HEK293T (cell line): ENCODE measurements at regions not wholly inside any gene's neighbourhood (a gene's known extent, or its start where the extent isn't known, plus 50 kb on each side); places are given as distances from the start of the nearest gene placed in this dataset.

ENCODE experiments used
- BHLHE40 ChIP-seq: fragments of 450-650 bp; IDR thresholded peaks from 2 replicates; pipeline ENCODE4 v1.6.1; 2016; ENCODE audit warnings: mild to moderate bottlenecking, moderate library complexity, borderline replicate concordance
- ELF4 ChIP-seq: fragments of 450-650 bp; IDR thresholded peaks from 2 replicates; pipeline ENCODE4 v1.6.1; 2017; ENCODE audit warnings: antibody characterized with exemption
- FOXA1 ChIP-seq: fragments of 450-650 bp; IDR thresholded peaks from 2 replicates; pipeline ENCODE4 v1.6.1; 2016; ENCODE audit warnings: mild to moderate bottlenecking
- FOXK2 ChIP-seq: fragments of 450-650 bp; IDR thresholded peaks from 2 replicates; pipeline ENCODE4 v1.6.1; 2016; ENCODE audit warnings: mild to moderate bottlenecking
- FOXM1 ChIP-seq: fragments of 450-650 bp; IDR thresholded peaks from 2 replicates; pipeline ENCODE4 v1.6.1; 2017; ENCODE audit warnings: mild to moderate bottlenecking, borderline replicate concordance
- SP1 ChIP-seq: fragments of 450-650 bp; IDR thresholded peaks from 2 replicates; pipeline ENCODE4 v1.6.1; 2017
- SUZ12 ChIP-seq: fragments of 450-650 bp; IDR thresholded peaks from 2 replicates; pipeline ENCODE4 v1.6.1; 2016; ENCODE audit warnings: mild to moderate bottlenecking
- TARDBP ChIP-seq: fragments of 450-650 bp; IDR thresholded peaks from 2 replicates; pipeline ENCODE4 v1.6.1; 2016
- ZNF384 ChIP-seq: fragments of 450-650 bp; IDR thresholded peaks from 2 replicates; pipeline ENCODE4 v1.6.1; 2016

GRCh38 chr3:89580859-89581258, 473.4 kb downstream of the EPHA3 start:
- no peak for TF ChIP-seq SP1
- no peak for TF ChIP-seq ELF4
- TF ChIP-seq FOXM1, result no peak
- no peak for TF ChIP-seq FOXA1
- TF ChIP-seq BHLHE40, result no peak
- TF ChIP-seq SUZ12, result no peak
- no peak for TF ChIP-seq TARDBP
- no peak for TF ChIP-seq ZNF384
- no peak for TF ChIP-seq FOXK2
